Heart left ventricle (tissue), 16 donors: ENCODE measurements at regions not wholly inside any gene's neighbourhood (a gene's known extent, or its start where the extent isn't known, plus 50 kb on each side); places are given as distances from the start of the nearest gene placed in this dataset.

Source experiments
- ATAC-seq, 4 donors: fragments of 200-7000 bp; cut with Tn5 transposase; one replicate each; pipeline ENCODE4 v1.9.1; 2020 to 2022; ENCODE audit warnings: moderate library complexity in 4 of 4, mild to moderate bottlenecking in 3 of 4, moderate number of reproducible peaks in 1 of 4
- DNase-seq, 5 donors: peaks; one replicate each; pipeline ENCODE4 v3.0.0-alpha.2; 2020
- H3K27ac ChIP-seq, 12 donors: fragments of 200-600 bp; sonication (generic) in 4 of 12; one replicate each; pipeline versions ENCODE4 v1.5.0 to v1.8.0; 2016 to 2022; ENCODE audit warnings: mild to moderate bottlenecking in 2 of 12
- H3K27me3 ChIP-seq, 9 donors: fragments of 200-600 bp; sonication (generic) in 2 of 9; one replicate each; pipeline versions ENCODE4 v1.5.1 to v1.8.0; 2016 to 2022; ENCODE audit warnings: mild to moderate bottlenecking in 3 of 9
- H3K36me3 ChIP-seq, 9 donors: fragments of 200-600 bp; sonication (generic) in 2 of 9; one replicate each; pipeline versions ENCODE4 v1.5.0 to v1.8.0; 2018 to 2022; ENCODE audit warnings: mild to moderate bottlenecking in 2 of 9
- H3K4me1 ChIP-seq, 12 donors: fragments of 200-600 bp; sonication (generic) in 4 of 12; one replicate each; pipeline versions ENCODE4 v1.5.0 to v1.8.0; 2016 to 2022; ENCODE audit warnings: mild to moderate bottlenecking in 3 of 12
- H3K4me3 ChIP-seq, 12 donors: fragments of 200-600 bp; sonication (generic) in 4 of 12; one replicate each; pipeline versions ENCODE4 v1.5.0 to v1.8.0; 2017 to 2022; ENCODE audit warnings: mild to moderate bottlenecking in 9 of 12, moderate library complexity in 4 of 12
- H3K9me3 ChIP-seq, 12 donors: fragments of 200-600 bp; sonication (generic) in 4 of 12; one replicate each; pipeline versions ENCODE4 v1.5.0 to v1.8.0; 2016 to 2022; ENCODE audit warnings: mild to moderate bottlenecking in 1 of 12
- CTCF ChIP-seq, 12 donors: fragments of 200-600 bp; sonication (generic) in 4 of 12; IDR thresholded peaks; one replicate each; pipeline versions ENCODE4 v1.5.0 to v1.8.0; 2018 to 2022; ENCODE audit warnings: antibody characterized with exemption in 12 of 12, mild to moderate bottlenecking in 5 of 12
- POLR2A ChIP-seq, 2 donors: fragments of 450-650 bp; IDR thresholded peaks; one replicate each; pipeline ENCODE4 v1.6.1; 2017; ENCODE audit warnings: antibody characterized with exemption in 2 of 2, mild to moderate bottlenecking in 2 of 2, moderate library complexity in 2 of 2
- WGBS, 4 donors: extraction: QIAGEN DNeasy Blood & Tissue Kit in 2 of 4; methylation state at CpG; one replicate each; pipeline versions ENCODE4 v1.1.5 to v1.1.7; 2013 to 2018; 5-methylcytosine and 5-hydroxymethylcytosine counted together
- intact Hi-C, 10 donors: fragments of 100-400 bp; cut with DNase I; formaldehyde crosslinking; loops; one replicate each; pipeline versions ENCODE4 v1.11.1 to v1.14.2; 2022
- donor health status: ischemic (EF 13 %, LVEDD 7.1; RV severe dilation, severe dysfunction).
- donor health status: healthy with polysubstance abuse.
- donor health status: DM: no; HTN: yes; CAD: no.
- donor health status: DM: no; HTN: no; CAD: no.
- donor health status: ischemic (EF 25% LVEDD 6.9; RV normal size, moderate dysfunction).
- donor health status: ischemic (EF 25% LVEDD 5.7; RV mildly dilated, moderate dysfunction).
- donor health status: healthy.
- donor health status: DM: yes; HTN: yes; CAD: no.
- donor health status: ischemic (EF 35%, LVEDD 5.7; RV mildly dilated, moderate dysfunction).
- donor health status: nonischemic (EF 11% LVEDD 7.7; RV severe dilation, severe dysfunction).
- donor health status: DM: yes; HTN: yes; CAD: no.
- donor health status: PGD.
- donor health status: ischemic (EF 29% LVEDD 5.4; RV normal size, mild dysfunction).
- donor health status: nonischemic (EF 23%, LVEDD 6.1; RV moderate dilation, normal function).

DNA sequence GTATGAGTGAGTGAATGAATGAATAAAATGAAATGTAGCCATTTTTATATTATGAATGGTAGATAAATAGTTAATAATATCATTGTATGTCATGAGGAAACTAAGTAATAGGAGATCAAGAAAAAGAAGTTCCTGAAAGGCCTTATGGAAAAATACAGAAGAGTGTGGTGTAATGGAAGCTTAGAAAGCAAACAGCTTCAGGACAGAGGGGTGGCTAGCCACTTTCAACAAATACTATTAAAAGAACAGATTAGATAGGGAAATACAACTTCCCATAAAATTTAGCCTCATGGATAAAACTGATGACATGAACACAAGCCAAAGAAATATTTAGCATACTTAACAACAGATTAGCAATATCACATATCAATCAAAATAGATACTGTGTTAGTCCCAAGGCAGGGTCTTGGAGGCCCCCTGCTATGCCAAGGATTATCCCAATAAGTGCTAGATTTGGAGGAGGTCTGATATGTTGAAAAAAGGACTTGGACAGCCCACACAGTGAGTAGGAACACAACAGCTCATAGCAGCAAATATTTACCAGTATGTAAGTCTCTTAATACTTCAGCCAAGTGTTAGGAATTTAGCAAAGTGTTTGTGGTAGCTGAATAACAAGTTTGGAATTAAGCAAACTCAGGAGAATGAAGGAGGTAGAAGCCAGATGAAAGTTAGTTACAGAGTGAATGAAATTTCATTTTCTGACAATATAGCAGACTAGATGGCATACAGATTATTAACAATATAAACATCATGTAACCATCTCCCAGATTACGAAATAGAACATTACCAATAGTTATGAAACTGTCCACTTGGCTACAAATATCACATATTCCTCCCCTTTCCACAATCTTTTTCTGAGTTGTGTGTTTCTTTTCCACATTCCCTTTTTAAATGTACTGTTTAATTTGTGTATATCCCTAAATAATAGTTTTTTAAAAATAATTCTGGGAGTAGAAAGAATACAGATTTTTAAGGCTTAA, 1632.0 kb downstream of the PCDH9 start:
- H3K36me3 ChIP-seq, result no peaks in the 10 kb centered on the region
- H3K27me3 ChIP-seq, result no peaks in the 10 kb centered on the region
- H3K9me3 ChIP-seq, result no peaks in the 10 kb centered on the region
- intact Hi-C loops, result no loop called here
- no peak for TF ChIP-seq CTCF (IDR thresholded peaks at IDR 0.05)
- no peak for TF ChIP-seq POLR2A (IDR thresholded peaks at IDR 0.05)
- peaks cover 0 to 9% (median 0%) of the 10 kb centered on the region in 12 donors for H3K4me1 ChIP-seq
- H3K4me3 ChIP-seq, result no peak overlapping the region
- WGBS, 4 donors, result 70 to 78% (median 74%) methylated on average over 1 of the region's 1 CpG
- DNase-seq, result no peak
- ATAC-seq, result peak in 2 of 4 donors; percentile 56 to 62
- H3K27ac ChIP-seq, result no peak overlapping the region

DNA sequence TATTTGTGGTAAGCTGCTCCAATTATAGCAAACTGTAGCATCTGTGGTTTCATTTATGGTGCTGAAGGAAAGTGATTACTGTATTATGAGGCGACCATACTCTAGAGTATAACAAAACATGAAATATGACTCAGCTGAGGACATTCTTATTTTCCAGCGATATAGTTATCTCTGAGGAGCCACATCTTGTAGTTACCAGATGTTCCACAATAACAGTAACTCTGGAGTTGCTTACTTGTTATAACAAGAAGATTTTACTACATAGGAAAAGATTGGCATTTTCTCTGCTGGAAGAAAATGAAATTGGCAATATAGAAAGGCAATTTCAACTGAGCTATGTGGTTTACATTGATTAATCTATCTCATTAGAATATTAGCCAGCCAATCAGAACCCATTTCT, 1634.2 kb downstream of the PCDH9 start:
- Histone ChIP-seq H3K27ac (no peak overlapping the region), H3K36me3 (no peaks in the 10 kb centered on the region), H3K4me1 (peaks cover 0 to 9% (median 0%) of the 10 kb centered on the region in 12 donors), H3K9me3 (peaks cover 0 to 2% (median 0%) of the 10 kb centered on the region in 12 donors), H3K4me3 (no peak overlapping the region), H3K27me3 (no peaks in the 10 kb centered on the region)
- ATAC-seq (no peak), DNase-seq (no peak)
- WGBS, 4 donors, result 51 to 66% (median 57%) methylated on average over 2 of the region's 2 CpGs
- intact Hi-C loops, result no loop called here
- TF ChIP-seq POLR2A (IDR thresholded peaks at IDR 0.05), result no peak
- no peak for TF ChIP-seq CTCF (IDR thresholded peaks at IDR 0.05)

DNA sequence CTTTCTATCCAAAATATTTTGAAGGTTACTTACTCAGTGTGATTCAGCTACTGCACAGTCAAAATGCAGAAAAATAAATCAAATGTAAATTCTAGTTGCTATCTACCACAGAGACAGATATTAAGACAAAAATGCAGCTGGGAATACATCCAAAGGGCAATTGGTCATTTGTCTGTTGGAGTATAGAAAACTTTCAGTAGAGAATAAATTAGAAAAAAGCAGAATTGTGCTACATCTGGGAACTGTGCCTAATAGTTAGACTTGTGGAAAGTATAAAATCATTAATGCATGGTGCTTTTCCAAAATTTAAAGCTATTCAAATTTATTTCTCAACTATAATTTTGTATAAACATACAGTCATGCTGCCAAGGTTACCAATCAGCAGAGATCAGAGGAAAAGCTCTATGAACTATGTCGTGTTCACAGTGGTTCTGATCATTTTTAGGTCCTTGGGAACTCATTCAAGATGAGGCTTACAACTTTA, 1635.8 kb downstream of the PCDH9 start:
- Histone ChIP-seq H3K27me3 (no peaks in the 10 kb centered on the region), H3K9me3 (peaks cover 0 to 13% (median 0%) of the 10 kb centered on the region in 12 donors), H3K27ac (no peak overlapping the region), H3K4me1 (peaks cover 0 to 9% (median 0%) of the 10 kb centered on the region in 12 donors), H3K36me3 (no peaks in the 10 kb centered on the region), H3K4me3 (no peak overlapping the region)
- intact Hi-C loops, result no loop called here
- ATAC-seq (no peak), DNase-seq (no peak)
- WGBS, 4 donors, result 41 to 67% (median 48%) methylated on average over 1 of the region's 1 CpG
- TF ChIP-seq POLR2A (IDR thresholded peaks at IDR 0.05) (no peak), CTCF (IDR thresholded peaks at IDR 0.05) (no peak)

DNA sequence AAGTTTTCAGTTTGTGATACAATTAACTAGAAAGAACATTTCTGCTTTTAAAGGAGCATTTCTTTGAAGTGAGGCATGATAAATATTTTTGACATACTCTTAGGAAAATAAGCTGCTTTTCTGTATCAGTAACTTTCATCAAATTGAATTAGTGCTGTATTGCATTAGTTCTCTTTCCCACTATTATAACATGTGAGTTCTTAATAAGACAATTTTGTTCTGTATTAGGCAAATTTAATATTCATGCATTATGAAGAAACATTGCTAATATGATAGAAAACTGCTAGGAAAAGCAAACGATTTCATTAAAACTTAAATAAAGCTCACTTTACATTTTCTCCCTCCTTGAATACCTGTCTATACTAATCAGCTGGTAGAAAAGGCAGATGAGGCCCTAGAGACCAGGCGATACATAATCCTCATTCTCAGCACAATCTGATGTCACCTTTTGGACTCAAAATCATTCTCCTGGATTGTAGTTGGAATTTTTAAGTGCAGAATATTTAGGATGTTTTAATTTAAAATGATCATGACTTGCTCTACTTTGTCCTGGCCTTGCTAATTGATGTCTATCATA, 1636.8 kb downstream of the PCDH9 start:
- Histone ChIP-seq H3K9me3 (peaks cover 0 to 18% (median 0%) of the 10 kb centered on the region in 12 donors), H3K4me3 (no peak overlapping the region), H3K36me3 (no peaks in the 10 kb centered on the region), H3K4me1 (peaks cover 0 to 9% (median 0%) of the 10 kb centered on the region in 12 donors), H3K27ac (no peak overlapping the region), H3K27me3 (no peaks in the 10 kb centered on the region)
- 79 to 87% (median 84%) methylated on average over 2 of the region's 2 CpGs for WGBS, 4 donors
- ATAC-seq (no peak), DNase-seq (no peak)
- no peak for TF ChIP-seq POLR2A (IDR thresholded peaks at IDR 0.05)
- intact Hi-C loops, result no loop called here
